A549 (cell line): ENCODE measurements at regions not wholly inside any gene's neighbourhood (a gene's known extent, or its start where the extent isn't known, plus 50 kb on each side); places are given as distances from the start of the nearest gene placed in this dataset.

Experiments
- CBX2 ChIP-seq: fragments of 200-600 bp; sonication (generic); IDR thresholded peaks from 2 replicates; pipeline ENCODE4 v1.6.1; 2016; ENCODE audit warnings: low read depth, mild to moderate bottlenecking, borderline replicate concordance
- CTCF ChIP-seq: fragments of >200 bp; sonication (Bioruptor Twin); formaldehyde crosslinking; IDR thresholded peaks from 3 replicates; pipeline ENCODE4 v1.5.1; 2016
- MAFK ChIP-seq: fragments of 450-650 bp; IDR thresholded peaks from 2 replicates; pipeline ENCODE4 v1.6.1; 2014; ENCODE audit not compliant: partially characterized antibody
- POLR2A ChIP-seq: IDR thresholded peaks from 2 replicates; pipeline ENCODE4 v1.6.1; 2012; ENCODE audit warnings: mild to moderate bottlenecking, low read length
- REST ChIP-seq: fragments of 200-600 bp; sonication (generic); IDR thresholded peaks from 2 replicates; pipeline ENCODE4 v1.6.1; 2016; ENCODE audit warnings: antibody characterized with exemption, mild to moderate bottlenecking, moderate library complexity
- RFX5 ChIP-seq: fragments of 450-650 bp; IDR thresholded peaks from 2 replicates; pipeline ENCODE4 v1.7.1; 2014; ENCODE audit warnings: antibody characterized with exemption, mild to moderate bottlenecking, moderate library complexity
- RNF2 ChIP-seq: fragments of 200-600 bp; sonication (generic); IDR thresholded peaks from 2 replicates; pipeline ENCODE4 v1.6.1; 2016; ENCODE audit warnings: low read depth, mild to moderate bottlenecking, antibody characterized with exemption, moderate library complexity, borderline replicate concordance

- TF ChIP-seq CTCF (no peak), RNF2 (no peak), REST (no peak), MAFK (no peak), CBX2 (no peak), RFX5 (no peak), POLR2A (no peak)
These were observed 280.3 kb upstream of the SLITRK3 start for GRCh38 chr3:165476399-165477060.
